ENCODE measurements at regions not wholly inside any gene's neighbourhood (a gene's known extent, or its start where the extent isn't known, plus 50 kb on each side); places are given as distances from the start of the nearest gene placed in this dataset.

GRCh38 chr13:71015516-71015915, 851.5 kb downstream of the DACH1 start:
- Histone ChIP-seq H3K4me2 (no peak overlapping the region), H3K4me3 (no peak overlapping the region), H3K4me1 (replicated peaks; ENCODE audit: insufficient read depth) (no peaks in the 10 kb centered on the region), H4K20me1 (ENCODE audit: insufficient read depth) (no peaks in the 10 kb centered on the region), H3K27ac (no peak overlapping the region), H3K79me2 (ENCODE audit: low read depth) (no peaks in the 10 kb centered on the region), H3F3A (ENCODE audit: insufficient read depth, low read depth) (no peaks in the 10 kb centered on the region), H3K9me2 (ENCODE audit: insufficient read depth) (no peaks in the 10 kb centered on the region), H2AFZ (no peak overlapping the region), H3K27me3 (ENCODE audit: insufficient read depth, low read depth) (no peaks in the 10 kb centered on the region), H3K36me3 (ENCODE audit: low read depth) (no peaks in the 10 kb centered on the region), H3K9me3 (ENCODE audit: insufficient read depth, low read depth) (no peaks in the 10 kb centered on the region)
- TF ChIP-seq CTCF (conservative IDR thresholded peaks at IDR 0.05) (no peak), EZH2 (IDR thresholded peaks at IDR 0.05; ENCODE audit: low read depth) (no peak)
- intact Hi-C loops (cut with micrococcal nuclease; ENCODE audit: unreplicated experiment): no loop called here
- ChIA-PET POLR2A (ENCODE audit: unreplicated experiment) (no interaction called here), CTCF (no interaction called here)
- no peak for DNase-seq
- BruUV-seq (replicated peaks): no TSS peak

GRCh38 chr13:71015021-71015420, 852.0 kb downstream of the DACH1 start:
- H3K4me2 ChIP-seq: no peak overlapping the region
- H3K4me1 ChIP-seq (replicated peaks; ENCODE audit: insufficient read depth): no peaks in the 10 kb centered on the region
- TF ChIP-seq EZH2 (IDR thresholded peaks at IDR 0.05; ENCODE audit: low read depth) (no peak), CTCF (conservative IDR thresholded peaks at IDR 0.05) (no peak)
- no peaks in the 10 kb centered on the region for H3K9me3 ChIP-seq (ENCODE audit: insufficient read depth, low read depth)
- H3F3A ChIP-seq (ENCODE audit: insufficient read depth, low read depth): no peaks in the 10 kb centered on the region
- no peaks in the 10 kb centered on the region for H3K79me2 ChIP-seq (ENCODE audit: low read depth)
- intact Hi-C loops (cut with micrococcal nuclease; ENCODE audit: unreplicated experiment): no loop called here
- ChIA-PET POLR2A (ENCODE audit: unreplicated experiment) (no interaction called here), CTCF (no interaction called here)
- H3K27ac ChIP-seq: no peak overlapping the region
- H2AFZ ChIP-seq: no peak overlapping the region
- BruUV-seq (replicated peaks): no TSS peak
- no peaks in the 10 kb centered on the region for H3K9me2 ChIP-seq (ENCODE audit: insufficient read depth)
- no peak overlapping the region for H3K4me3 ChIP-seq
- H3K27me3 ChIP-seq (ENCODE audit: insufficient read depth, low read depth): no peaks in the 10 kb centered on the region
- H4K20me1 ChIP-seq (ENCODE audit: insufficient read depth): no peaks in the 10 kb centered on the region
- H3K36me3 ChIP-seq (ENCODE audit: low read depth): no peaks in the 10 kb centered on the region
- no peak for DNase-seq

DNA sequence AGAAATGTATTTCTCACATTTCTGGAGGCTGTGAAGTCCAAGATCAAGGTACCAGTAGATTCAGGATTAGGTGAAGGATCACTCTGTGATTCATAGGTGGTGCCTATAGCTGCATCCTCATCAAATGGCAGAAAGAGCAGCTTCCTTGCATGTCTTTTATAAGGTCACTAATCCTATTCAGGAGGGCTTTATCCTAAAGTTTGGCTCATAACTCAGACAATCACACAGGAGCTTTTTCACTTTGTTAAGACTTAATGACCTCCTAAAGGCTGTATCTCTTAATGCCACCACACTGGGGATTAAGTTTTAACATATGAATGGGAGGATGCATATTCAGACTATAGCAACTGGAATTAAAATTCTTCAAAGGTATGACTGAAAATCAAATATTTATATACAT, 861.1 kb downstream of the DACH1 start:
- no peak for TF ChIP-seq CTCF (conservative IDR thresholded peaks at IDR 0.05)
- TF ChIP-seq EZH2 (IDR thresholded peaks at IDR 0.05; ENCODE audit: low read depth): no peak
- Histone ChIP-seq H3K4me2 (no peak overlapping the region), H3F3A (ENCODE audit: insufficient read depth, low read depth) (no peaks in the 10 kb centered on the region), H3K9me2 (ENCODE audit: insufficient read depth) (no peaks in the 10 kb centered on the region), H3K4me1 (replicated peaks; ENCODE audit: insufficient read depth) (no peaks in the 10 kb centered on the region), H3K36me3 (ENCODE audit: low read depth) (no peaks in the 10 kb centered on the region), H3K27me3 (ENCODE audit: insufficient read depth, low read depth) (no peaks in the 10 kb centered on the region), H2AFZ (no peak overlapping the region), H4K20me1 (ENCODE audit: insufficient read depth) (no peaks in the 10 kb centered on the region; the same call in 1 of the 2 replicates), H3K9me3 (ENCODE audit: insufficient read depth, low read depth) (no peaks in the 10 kb centered on the region), H3K27ac (no peak overlapping the region), H3K79me2 (ENCODE audit: low read depth) (no peaks in the 10 kb centered on the region), H3K4me3 (no peak overlapping the region)
- DNase-seq: no peak
- ChIA-PET CTCF (no interaction called here), POLR2A (ENCODE audit: unreplicated experiment) (no interaction called here)
- no TSS peak for BruUV-seq (replicated peaks)
- intact Hi-C loops (cut with micrococcal nuclease; ENCODE audit: unreplicated experiment): no loop called here

Data from PC-9 (cell line).